ENCODE measurements at regions not wholly inside any gene's neighbourhood (a gene's known extent, or its start where the extent isn't known, plus 50 kb on each side); places are given as distances from the start of the nearest gene placed in this dataset.

DNA sequence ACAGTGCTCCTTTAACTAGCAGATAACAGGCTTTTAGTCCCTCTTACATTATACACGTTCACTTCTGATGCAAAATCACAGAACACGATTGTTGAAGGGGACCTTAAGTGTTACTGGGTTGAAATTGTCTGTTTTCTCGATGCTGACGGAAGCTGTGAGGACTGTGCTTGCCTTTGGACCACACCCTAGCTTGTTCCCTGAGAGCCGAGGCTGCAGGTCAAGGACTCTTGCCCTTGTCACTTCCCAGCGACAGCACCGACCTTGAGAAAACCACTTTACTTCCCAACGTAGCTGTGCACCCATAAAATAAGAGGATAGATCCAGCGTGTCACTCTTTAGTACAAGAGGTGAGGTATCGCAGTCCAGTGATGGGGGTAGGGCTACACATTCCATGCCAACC is 701.0 kb downstream of the DCDC2C start:
- POLR2A ChIA-PET: no interaction called here
- CTCF ChIA-PET: no interaction called here
- H3K79me2 ChIP-seq (ENCODE audit: insufficient read depth, low read length): no peaks in the 10 kb centered on the region

DNA sequence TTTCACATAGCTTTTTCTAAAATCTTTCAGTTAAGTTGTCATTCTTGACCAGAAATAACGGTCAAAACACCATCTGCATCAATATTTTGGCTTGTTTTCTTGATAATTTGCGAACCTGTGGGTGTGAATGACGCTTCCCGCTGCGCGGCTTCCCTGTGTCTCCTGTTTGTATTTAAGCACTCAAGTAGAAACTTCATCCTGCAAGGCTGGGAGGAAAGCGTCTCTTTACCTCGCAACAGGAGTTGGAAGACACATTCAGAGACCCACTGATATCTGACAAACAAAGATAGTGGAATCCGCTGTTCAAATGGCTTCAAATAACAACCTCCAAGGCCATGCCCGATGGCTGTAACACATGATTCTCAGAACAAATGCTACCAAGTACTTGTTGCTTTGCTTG is 704.9 kb downstream of the DCDC2C start:
- CTCF ChIA-PET: no interaction called here
- ATAC-seq (no peak), DNase-seq (ENCODE audit: low read depth, low spot score) (no peak)
- Histone ChIP-seq H3K36me3 (ENCODE audit: control insufficient read depth in 1 of 2, insufficient read depth in 2 of 2, low read length in 2 of 2) (no peaks in the 10 kb centered on the region), H3K4me3 (replicated peaks in 1 of 2; ENCODE audit: low read depth in 1 of 2, low read length in 2 of 2) (no peak overlapping the region), H3K9me3 (ENCODE audit: control insufficient read depth in 1 of 2, insufficient read depth in 1 of 2, low read depth in 1 of 2, low read length in 2 of 2) (peaks cover 0 to 23% of the 10 kb centered on the region in 2 experiments; a peak in 2 of 4 replicates), H3K27ac (ENCODE audit: low read depth, low read length) (no peak overlapping the region), H3K79me2 (ENCODE audit: insufficient read depth, low read length) (no peaks in the 10 kb centered on the region), H3K27me3 (ENCODE audit: insufficient read depth, low read length) (no peaks in the 10 kb centered on the region), H2AFZ (ENCODE audit: low read depth, low read length, poor library complexity, severe bottlenecking) (no peak overlapping the region), H4K20me1 (ENCODE audit: insufficient read depth) (no peaks in the 10 kb centered on the region), H3K9me2 (ENCODE audit: insufficient read depth) (no peaks in the 10 kb centered on the region), H3K4me2 (ENCODE audit: low read length) (no peak overlapping the region), H3K4me1 (ENCODE audit: control insufficient read depth in 1 of 2, insufficient read depth in 2 of 2, low read length in 2 of 2) (no peaks in the 10 kb centered on the region), H3K9ac (ENCODE audit: low read length) (no peak overlapping the region)
- TF ChIP-seq, protein P1, sequence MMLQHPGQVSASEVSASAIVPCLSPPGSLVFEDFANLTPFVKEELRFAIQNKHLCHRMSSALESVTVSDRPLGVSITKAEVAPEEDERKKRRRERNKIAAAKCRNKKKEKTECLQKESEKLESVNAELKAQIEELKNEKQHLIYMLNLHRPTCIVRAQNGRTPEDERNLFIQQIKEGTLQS (IDR thresholded peaks at IDR 0.05): no peak
- TF ChIP-seq RAD21 (IDR thresholded peaks at IDR 0.05; ENCODE audit: low read depth): no peak
- TF ChIP-seq, protein P2, sequence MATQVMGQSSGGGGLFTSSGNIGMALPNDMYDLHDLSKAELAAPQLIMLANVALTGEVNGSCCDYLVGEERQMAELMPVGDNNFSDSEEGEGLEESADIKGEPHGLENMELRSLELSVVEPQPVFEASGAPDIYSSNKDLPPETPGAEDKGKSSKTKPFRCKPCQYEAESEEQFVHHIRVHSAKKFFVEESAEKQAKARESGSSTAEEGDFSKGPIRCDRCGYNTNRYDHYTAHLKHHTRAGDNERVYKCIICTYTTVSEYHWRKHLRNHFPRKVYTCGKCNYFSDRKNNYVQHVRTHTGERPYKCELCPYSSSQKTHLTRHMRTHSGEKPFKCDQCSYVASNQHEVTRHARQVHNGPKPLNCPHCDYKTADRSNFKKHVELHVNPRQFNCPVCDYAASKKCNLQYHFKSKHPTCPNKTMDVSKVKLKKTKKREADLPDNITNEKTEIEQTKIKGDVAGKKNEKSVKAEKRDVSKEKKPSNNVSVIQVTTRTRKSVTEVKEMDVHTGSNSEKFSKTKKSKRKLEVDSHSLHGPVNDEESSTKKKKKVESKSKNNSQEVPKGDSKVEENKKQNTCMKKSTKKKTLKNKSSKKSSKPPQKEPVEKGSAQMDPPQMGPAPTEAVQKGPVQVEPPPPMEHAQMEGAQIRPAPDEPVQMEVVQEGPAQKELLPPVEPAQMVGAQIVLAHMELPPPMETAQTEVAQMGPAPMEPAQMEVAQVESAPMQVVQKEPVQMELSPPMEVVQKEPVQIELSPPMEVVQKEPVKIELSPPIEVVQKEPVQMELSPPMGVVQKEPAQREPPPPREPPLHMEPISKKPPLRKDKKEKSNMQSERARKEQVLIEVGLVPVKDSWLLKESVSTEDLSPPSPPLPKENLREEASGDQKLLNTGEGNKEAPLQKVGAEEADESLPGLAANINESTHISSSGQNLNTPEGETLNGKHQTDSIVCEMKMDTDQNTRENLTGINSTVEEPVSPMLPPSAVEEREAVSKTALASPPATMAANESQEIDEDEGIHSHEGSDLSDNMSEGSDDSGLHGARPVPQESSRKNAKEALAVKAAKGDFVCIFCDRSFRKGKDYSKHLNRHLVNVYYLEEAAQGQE (IDR thresholded peaks at IDR 0.05; ENCODE audit: low read depth): no peak
- POLR2A ChIA-PET: no interaction called here
- RAD21 ChIA-PET (ENCODE audit: low non-redundant PET in 1 of 2, low total read pairs in 2 of 2, uncharacterized antibody in 2 of 2, unreplicated experiment in 2 of 2): no interaction called here
- no TSS peak for BruUV-seq (replicated peaks)
- intact Hi-C loops (cut with micrococcal nuclease): no loop called here

More for the DNA sequence above, 701.0 kb downstream of the DCDC2C start:
- Histone ChIP-seq H4K20me1 (ENCODE audit: insufficient read depth) (no peaks in the 10 kb centered on the region), H3K27ac (ENCODE audit: low read depth, low read length) (no peak overlapping the region), H3K27me3 (ENCODE audit: insufficient read depth, low read length) (no peaks in the 10 kb centered on the region), H3K4me2 (ENCODE audit: low read length) (no peak overlapping the region), H3K36me3 (ENCODE audit: control insufficient read depth in 1 of 2, insufficient read depth in 2 of 2, low read length in 2 of 2) (no peaks in the 10 kb centered on the region), H3K4me1 (ENCODE audit: control insufficient read depth in 1 of 2, insufficient read depth in 2 of 2, low read length in 2 of 2) (no peaks in the 10 kb centered on the region), H3K4me3 (replicated peaks in 1 of 2; ENCODE audit: low read depth in 1 of 2, low read length in 2 of 2) (no peak overlapping the region), H3K9me3 (ENCODE audit: control insufficient read depth in 1 of 2, insufficient read depth in 1 of 2, low read depth in 1 of 2, low read length in 2 of 2) (peaks cover 0 to 23% of the 10 kb centered on the region in 2 experiments; a peak in 2 of 4 replicates), H2AFZ (ENCODE audit: low read depth, low read length, poor library complexity, severe bottlenecking) (no peak overlapping the region), H3K9ac (ENCODE audit: low read length) (no peak overlapping the region), H3K9me2 (ENCODE audit: insufficient read depth) (no peaks in the 10 kb centered on the region)
- BruUV-seq (replicated peaks): no TSS peak
- no peak for DNase-seq (ENCODE audit: low read depth, low spot score)
- intact Hi-C loops (cut with micrococcal nuclease): no loop called here
- no peak for TF ChIP-seq ZFX (IDR thresholded peaks at IDR 0.05)
- no peak for TF ChIP-seq ELF1 (IDR thresholded peaks at IDR 0.05; ENCODE audit: borderline replicate concordance, low read depth)
- TF ChIP-seq POLR2AphosphoS5 (IDR thresholded peaks at IDR 0.05; ENCODE audit: low read depth, low read length): no peak
- no peak for TF ChIP-seq YY1 (IDR thresholded peaks at IDR 0.05; ENCODE audit: extremely low read depth, insufficient replicate concordance, low read depth, low read length)
- no peak for TF ChIP-seq FOSL1 (IDR thresholded peaks at IDR 0.05; ENCODE audit: low read depth)
- TF ChIP-seq SIN3A (IDR thresholded peaks at IDR 0.05; ENCODE audit: low read depth): no peak
- TF ChIP-seq EGR1 (IDR thresholded peaks at IDR 0.05; ENCODE audit: low read depth): no peak
- no peak for TF ChIP-seq TCF7L2 (IDR thresholded peaks at IDR 0.05; ENCODE audit: borderline replicate concordance, extremely low read depth, insufficient read depth, insufficient read length)
- RAD21 ChIA-PET (ENCODE audit: low non-redundant PET in 1 of 2, low total read pairs in 2 of 2, uncharacterized antibody in 2 of 2, unreplicated experiment in 2 of 2): no interaction called here
- no peak for ATAC-seq
